HepG2 (cell line): ENCODE measurements at regions not wholly inside any gene's neighbourhood (a gene's known extent, or its start where the extent isn't known, plus 50 kb on each side); places are given as distances from the start of the nearest gene placed in this dataset.

Experiments
- ATAC-seq: fragments of 200-7000 bp; cut with Tn5 transposase; 3 replicates; pipeline ENCODE4 v1.9.1; 2020; ENCODE audit warnings: mild to moderate bottlenecking, moderate library complexity
- BruUV-seq: library from RNA; stranded (reverse); fragments of 400-500 nt; replicated peaks from 2 replicates; lab custom pipeline; 2021; lab: Mats Ljungman, UMichigan
- CTCF ChIA-PET: fragments of 300-600 bp; formaldehyde crosslinking; extraction: SDS; loops from one replicate; lab custom pipeline; 2021; ENCODE audit warnings: low total read pairs, inconsistent platforms, low intra/inter-chr PET ratio; lab: Yijun Ruan, JAX
- POLR2A ChIA-PET: fragments of 350-600 bp; sonication (Branson Sonifier 250); formaldehyde crosslinking; loops from one replicate; lab custom pipeline; 2020; ENCODE audit warnings: antibody characterized with exemption, inconsistent platforms; lab: Yijun Ruan, JAX
- DNase-seq: peaks from one replicate; pipeline ENCODE4 v3.0.0-alpha.2; 2015; ENCODE audit warnings: low spot score
- FAIRE-seq: peaks from 3 replicates; lab custom pipeline; 2011; peaks lifted over from hg19 to GRCh38; lab: Jason Lieb, UNC
- H2AFZ ChIP-seq: one replicate; pipeline ENCODE4 v1.6.1; 2011; ENCODE audit warnings: low read length, inconsistent platforms
- H3K27ac ChIP-seq: fragments of 300-600 bp; 3 replicates; pipeline ENCODE4 v1.8.0; 2011; ENCODE audit warnings: mixed run types, mild to moderate bottlenecking, mixed read lengths, low read length, inconsistent platforms; ENCODE audit not compliant: insufficient read depth; ENCODE audit errors: extremely low read length
- H3K27me3 ChIP-seq, 2 experiments: fragments of 200-600 bp in 1 of 2; 2 replicates in 1 of 2; 3 replicates in 1 of 2; pipeline versions ENCODE4 v1.6.0 to v1.8.0; 2011; ENCODE audit warnings: low read length in 2 of 2, mild to moderate bottlenecking in 2 of 2, moderate library complexity in 2 of 2, inconsistent platforms in 1 of 2; ENCODE audit not compliant: insufficient read depth in 2 of 2, control insufficient read depth in 1 of 2
- H3K36me3 ChIP-seq, 2 experiments: fragments of 200-600 bp in 1 of 2; replicated peaks in 1 of 2; 2 replicates in 1 of 2; 3 replicates in 1 of 2; pipeline versions ENCODE4 v1.5.1 to v1.8.0; 2011; ENCODE audit warnings: low read length in 2 of 2, inconsistent platforms in 1 of 2; ENCODE audit not compliant: insufficient read depth in 2 of 2, control insufficient read depth in 1 of 2
- H3K4me1 ChIP-seq: 2 replicates; pipeline ENCODE4 v1.5.1; 2012; ENCODE audit warnings: low read length, inconsistent platforms; ENCODE audit not compliant: insufficient read depth
- H3K4me2 ChIP-seq: 2 replicates; pipeline ENCODE4 v1.6.0; 2011; ENCODE audit warnings: low read depth, low read length, inconsistent platforms
- H3K4me3 ChIP-seq, 3 experiments: fragments of 200-600 bp in 1 of 3; sonication (generic), shearing (Covaris generic) in 1 of 3; replicated peaks in 1 of 3; 2 replicates each; pipeline ENCODE4 v1.5.1; 2011 to 2016; ENCODE audit warnings: low read length in 3 of 3, inconsistent platforms in 2 of 3, low read depth in 2 of 3, mild to moderate bottlenecking in 2 of 3, control low read depth in 1 of 3, mixed read lengths in 1 of 3; ENCODE audit not compliant: insufficient read depth in 1 of 3
- H3K79me2 ChIP-seq: one replicate; pipeline ENCODE4 v1.6.1; 2011; ENCODE audit warnings: low read length, inconsistent platforms; ENCODE audit not compliant: insufficient read depth
- H3K9ac ChIP-seq: 2 replicates; pipeline ENCODE4 v1.6.0; 2011; ENCODE audit warnings: mild to moderate bottlenecking, low read depth, low read length, inconsistent platforms; ENCODE audit not compliant: insufficient read depth
- H3K9me3 ChIP-seq: 2 replicates; pipeline ENCODE4 v1.5.1; 2012; ENCODE audit warnings: mild to moderate bottlenecking, low read length
- H4K20me1 ChIP-seq: 2 replicates; pipeline ENCODE4 v1.6.0; 2011; ENCODE audit warnings: inconsistent platforms, mild to moderate bottlenecking, low read length, moderate library complexity; ENCODE audit not compliant: insufficient read depth
- ATM ChIP-seq: fragments of 450-650 bp; IDR thresholded peaks from 2 replicates; pipeline ENCODE4 v1.7.1; 2017; ENCODE audit warnings: mild to moderate bottlenecking, borderline replicate concordance
- MIER2 ChIP-seq: IDR thresholded peaks from 2 replicates; pipeline ENCODE4 v1.6.1; 2016; ENCODE audit warnings: missing biosample characterization, missing genetic modification reagents
- NFATC3 ChIP-seq: sonication (generic); formaldehyde crosslinking; IDR thresholded peaks from 2 replicates; pipeline ENCODE4 v1.5.1; 2020; ENCODE audit warnings: mild to moderate bottlenecking, missing genetic modification reagents
- NFE2L2 ChIP-seq: fragments of 150-350 bp; IDR thresholded peaks from 2 replicates; pipeline ENCODE4 v1.6.1; 2014; ENCODE audit warnings: low read length
- PLSCR1 ChIP-seq: sonication (generic); formaldehyde crosslinking; IDR thresholded peaks from 2 replicates; pipeline ENCODE4 v1.5.0; 2020; ENCODE audit warnings: missing genetic modification reagents, mild to moderate bottlenecking, borderline replicate concordance
- REPIN1 ChIP-seq: sonication (generic); formaldehyde crosslinking; IDR thresholded peaks from 2 replicates; pipeline ENCODE4 v1.8.0; 2022; ENCODE audit warnings: missing genetic modification reagents, low read depth, mild to moderate bottlenecking, borderline replicate concordance
- SIN3A ChIP-seq: IDR thresholded peaks from 2 replicates; pipeline ENCODE4 v1.6.1; 2011; ENCODE audit warnings: low read depth, mild to moderate bottlenecking, control low read depth, low read length, borderline replicate concordance
- TCF7 ChIP-seq: sonication (generic); IDR thresholded peaks from 2 replicates; pipeline ENCODE4 v1.6.1; 2016; ENCODE audit warnings: antibody characterized with exemption, low read depth
- THAP8 ChIP-seq: sonication (generic); formaldehyde crosslinking; IDR thresholded peaks from 2 replicates; pipeline ENCODE4 v1.5.1; 2020; ENCODE audit warnings: missing genetic modification reagents, mild to moderate bottlenecking, borderline replicate concordance
- WIZ ChIP-seq: sonication (generic); formaldehyde crosslinking; IDR thresholded peaks from 2 replicates; pipeline ENCODE4 v1.5.1; 2020; ENCODE audit warnings: mild to moderate bottlenecking, missing genetic modification reagents
- ZNF205 ChIP-seq: IDR thresholded peaks from 2 replicates; pipeline ENCODE4 v1.6.1; 2018; ENCODE audit warnings: missing biosample characterization, missing genetic modification reagents
- ZNF230 ChIP-seq: sonication (generic); formaldehyde crosslinking; IDR thresholded peaks from 2 replicates; pipeline ENCODE4 v1.4.0; 2020; ENCODE audit warnings: mild to moderate bottlenecking, missing genetic modification reagents
- ZNF576 ChIP-seq: sonication (generic); formaldehyde crosslinking; IDR thresholded peaks from 2 replicates; pipeline ENCODE4 v1.4.0; 2020; ENCODE audit warnings: mild to moderate bottlenecking, missing genetic modification reagents
- ZNF615 ChIP-seq: sonication (generic); formaldehyde crosslinking; IDR thresholded peaks from 2 replicates; pipeline ENCODE4 v1.5.0; 2020; ENCODE audit warnings: mild to moderate bottlenecking, missing genetic modification reagents, borderline replicate concordance
- ZNF652 ChIP-seq: IDR thresholded peaks from 2 replicates; pipeline ENCODE4 v1.6.1; 2016; ENCODE audit warnings: low read depth, borderline replicate concordance
- ZNF674 ChIP-seq: sonication (generic); formaldehyde crosslinking; IDR thresholded peaks from 2 replicates; pipeline ENCODE4 v1.5.0; 2020; ENCODE audit warnings: low read depth, mild to moderate bottlenecking, missing genetic modification reagents
- ZNF788 ChIP-seq: sonication (generic); formaldehyde crosslinking; IDR thresholded peaks from 2 replicates; pipeline ENCODE4 v1.5.0; 2020; ENCODE audit warnings: mild to moderate bottlenecking, missing genetic modification reagents, borderline replicate concordance
- WGBS: methylation state at CpG from one replicate; pipeline ENCODE4 v1.1.6; 2017; ENCODE audit warnings: low lambda C conversion rate; 5-methylcytosine and 5-hydroxymethylcytosine counted together
- in situ Hi-C: cut with HindIII; loops from 2 replicates; pipeline ENCODE4 v1.10.0; 2017; ENCODE audit warnings: low pct_unique_long_range_greater_than_20kb; ENCODE audit not compliant: extremely low pct_ligation_motif_present
- intact Hi-C: fragments of 100-400 bp; cut with micrococcal nuclease; formaldehyde crosslinking; loops from one replicate; pipeline ENCODE4 v1.10.0; 2022; ENCODE audit not compliant: unreplicated experiment

GRCh38 chr6:126118058-126118755 is 131.9 kb downstream of the TRMT11 start:
- in situ Hi-C loops (no loop called here), intact Hi-C loops (no loop called here)
- Histone ChIP-seq H3K79me2 (no peaks in the 10 kb centered on the region), H3K4me3 (no peak overlapping the region), H3K4me1 (no peaks in the 10 kb centered on the region), H3K4me2 (no peak overlapping the region), H3K27me3 (no peaks in the 10 kb centered on the region), H4K20me1 (no peaks in the 10 kb centered on the region), H3K36me3 (peaks cover 1 to 17% of the 10 kb centered on the region in 2 experiments; a peak in 4 of 5 replicates), H3K27ac (no peak overlapping the region), H2AFZ (no peak overlapping the region), H3K9me3 (no peaks in the 10 kb centered on the region), H3K9ac (no peak overlapping the region)
- TF ChIP-seq WIZ (CRISPR knock-in tag) = no peak
- TF ChIP-seq ZNF652 (CRISPR knock-in tag) = no peak
- no peak for TF ChIP-seq REPIN1
- TF ChIP-seq NFE2L2 = no peak
- WGBS = 98% methylated on average over 4 of the region's 4 CpGs
- no peak for ATAC-seq
- no peak for FAIRE-seq
- no peak for DNase-seq
- CTCF ChIA-PET = no interaction called here
- POLR2A ChIA-PET = no interaction called here
- no TSS peak for BruUV-seq

GRCh38 chr6:126118936-126119335 is 132.6 kb downstream of the TRMT11 start:
- POLR2A ChIA-PET = no interaction called here
- Histone ChIP-seq H3K36me3 (peaks cover 2 to 11% of the 10 kb centered on the region in 2 experiments; a peak in 3 of 5 replicates), H3K4me2 (no peak overlapping the region), H3K4me3 (no peak overlapping the region), H4K20me1 (no peaks in the 10 kb centered on the region), H3K4me1 (no peaks in the 10 kb centered on the region), H3K9me3 (no peaks in the 10 kb centered on the region), H3K27ac (no peak overlapping the region), H3K9ac (no peak overlapping the region), H3K79me2 (no peaks in the 10 kb centered on the region), H3K27me3 (no peaks in the 10 kb centered on the region), H2AFZ (no peak overlapping the region)
- CTCF ChIA-PET = no interaction called here
- DNase-seq (no peak), ATAC-seq (no peak), FAIRE-seq (no peak)
- no peak for TF ChIP-seq ZNF576
- no peak for TF ChIP-seq ZNF674 (CRISPR knock-in tag)
- no peak for TF ChIP-seq THAP8 (CRISPR knock-in tag)
- TF ChIP-seq MIER2 (CRISPR knock-in tag) = no peak
- no peak for TF ChIP-seq TCF7
- TF ChIP-seq ZNF788 (CRISPR knock-in tag) = no peak
- no peak for TF ChIP-seq NFATC3 (CRISPR knock-in tag)
- no peak for TF ChIP-seq ATM
- no peak for TF ChIP-seq ZNF230 (CRISPR knock-in tag)
- no peak for TF ChIP-seq ZNF205 (CRISPR knock-in tag)
- no peak for TF ChIP-seq WIZ (CRISPR knock-in tag)
- no peak for TF ChIP-seq PLSCR1 (CRISPR knock-in tag)
- TF ChIP-seq ZNF615 (CRISPR knock-in tag) = no peak
- TF ChIP-seq SIN3A = no peak
- in situ Hi-C loops (no loop called here), intact Hi-C loops (no loop called here)
- BruUV-seq = no TSS peak
- 95% methylated on average over 2 of the region's 2 CpGs for WGBS
